Breast epithelium (tissue), 4 donors: ENCODE measurements at regions not wholly inside any gene's neighbourhood (a gene's known extent, or its start where the extent isn't known, plus 50 kb on each side); places are given as distances from the start of the nearest gene placed in this dataset.

Experiments used
- DNase-seq, 2 donors: peaks; one replicate each; pipeline ENCODE4 v3.0.0-alpha.2; 2019; ENCODE audit warnings: low spot score in 2 of 2
- H3K27ac ChIP-seq, 2 donors: fragments of 200-600 bp; sonication (generic) in 1 of 2; one replicate each; pipeline ENCODE4 v1.5.1; 2016 to 2019; ENCODE audit warnings: mild to moderate bottlenecking in 1 of 2
- H3K27me3 ChIP-seq, 2 donors: fragments of 200-600 bp; sonication (generic) in 1 of 2; one replicate each; pipeline versions ENCODE4 v1.5.1 to v1.6.0; 2017 to 2019; ENCODE audit warnings: control low read depth in 1 of 2, mild to moderate bottlenecking in 1 of 2
- H3K36me3 ChIP-seq: fragments of 200-600 bp; one replicate; pipeline ENCODE4 v1.5.1; 2019
- H3K4me1 ChIP-seq, 2 donors: fragments of 200-600 bp; sonication (generic); one replicate each; pipeline ENCODE4 v1.5.1; 2016 to 2019; ENCODE audit warnings: control low read depth in 1 of 2
- H3K4me3 ChIP-seq, 3 donors: fragments of 200-600 bp; sonication (generic); 1 replicate in 2 of 3; 2 replicates in 1 of 3; pipeline ENCODE4 v1.5.1; 2016 to 2019; ENCODE audit warnings: mild to moderate bottlenecking in 3 of 3, moderate library complexity in 2 of 3
- H3K9me3 ChIP-seq, 2 donors: fragments of 200-600 bp; sonication (generic) in 1 of 2; one replicate each; pipeline ENCODE4 v1.5.1; 2016 to 2019; ENCODE audit warnings: control low read depth in 1 of 2
- CTCF ChIP-seq, 3 donors: fragments of 450-650 bp; IDR thresholded peaks; one replicate each; pipeline ENCODE4 v1.5.1; 2016 to 2017; ENCODE audit warnings: antibody characterized with exemption in 3 of 3, mild to moderate bottlenecking in 3 of 3, moderate library complexity in 3 of 3
- POLR2A ChIP-seq: fragments of 450-650 bp; IDR thresholded peaks from one replicate; pipeline ENCODE4 v1.6.1; 2016; ENCODE audit warnings: antibody characterized with exemption, mild to moderate bottlenecking, moderate library complexity
- POLR2AphosphoS5 ChIP-seq, 3 donors: sonication (generic); formaldehyde crosslinking; IDR thresholded peaks; one replicate each; pipeline ENCODE4 v1.6.1; 2017; ENCODE audit warnings: antibody characterized with exemption in 3 of 3
- intact Hi-C: fragments of 100-400 bp; cut with DNase I; formaldehyde crosslinking; loops from one replicate; pipeline ENCODE4 v1.15.1; 2023; ENCODE audit warnings: low total_unique reads

- Histone ChIP-seq H3K9me3 (no peaks in the 10 kb centered on the region), H3K4me3 (no peak overlapping the region), H3K27ac (no peak overlapping the region), H3K4me1 (no peaks in the 10 kb centered on the region), H3K27me3 (no peaks in the 10 kb centered on the region), H3K36me3 (no peaks in the 10 kb centered on the region)
- DNase-seq: no peak
- TF ChIP-seq POLR2A: no peak
- no peak for TF ChIP-seq CTCF (IDR thresholded peaks at IDR 0.05)
- no peak for TF ChIP-seq POLR2AphosphoS5 (IDR thresholded peaks at IDR 0.05)
- intact Hi-C loops: loop anchor here (5.0 kb wide), 1 partner anchor 1934 kb away; no protein-coding TSS in a partner anchor
Measured at GRCh38 chr6:2596222-2596621, 154.5 kb downstream of the MYLK4 start.

- no peaks in the 10 kb centered on the region for H3K4me1 ChIP-seq
- H3K4me3 ChIP-seq: no peak overlapping the region
- intact Hi-C loops: loop anchor here (5.0 kb wide), 1 partner anchor 1933 kb away; no protein-coding TSS in a partner anchor
- DNase-seq: no peak
- no peaks in the 10 kb centered on the region for H3K36me3 ChIP-seq
- H3K27ac ChIP-seq: no peak overlapping the region
- TF ChIP-seq POLR2A (no peak), CTCF (IDR thresholded peaks at IDR 0.05) (no peak), POLR2AphosphoS5 (IDR thresholded peaks at IDR 0.05) (no peak)
- H3K27me3 ChIP-seq: no peaks in the 10 kb centered on the region
- H3K9me3 ChIP-seq: no peaks in the 10 kb centered on the region
Measured at GRCh38 chr6:2594868-2595267, 155.9 kb downstream of the MYLK4 start.

- TF ChIP-seq POLR2A (no peak), CTCF (IDR thresholded peaks at IDR 0.05) (no peak), POLR2AphosphoS5 (IDR thresholded peaks at IDR 0.05) (no peak)
Measured at GRCh38 chr6:2593167-2593566, 157.6 kb downstream of the MYLK4 start.

GRCh38 chr6:2589171-2589661, 161.5 kb downstream of the MYLK4 start:
- Histone ChIP-seq H3K4me1 (no peaks in the 10 kb centered on the region), H3K9me3 (peaks cover 0 to 10% of the 10 kb centered on the region in 2 donors), H3K27ac (peak overlapping the region in 1 of 2 donors; percentile 43), H3K36me3 (no peaks in the 10 kb centered on the region), H3K27me3 (no peaks in the 10 kb centered on the region), H3K4me3 (no peak overlapping the region)
- intact Hi-C loops: no loop called here
- DNase-seq: no peak
- TF ChIP-seq POLR2A (no peak), POLR2AphosphoS5 (IDR thresholded peaks at IDR 0.05) (no peak), CTCF (IDR thresholded peaks at IDR 0.05) (no peak)

More at GRCh38 chr6:2593167-2593566, 157.6 kb downstream of the MYLK4 start:
- Histone ChIP-seq H3K36me3 (no peaks in the 10 kb centered on the region), H3K27ac (no peak overlapping the region), H3K4me1 (no peaks in the 10 kb centered on the region), H3K4me3 (no peak overlapping the region), H3K9me3 (peaks cover 0 to 7% of the 10 kb centered on the region in 2 donors), H3K27me3 (no peaks in the 10 kb centered on the region)
- intact Hi-C loops: no loop called here
- no peak for DNase-seq

- H3K27ac ChIP-seq: no peak overlapping the region
- H3K4me3 ChIP-seq: no peak overlapping the region
- no peaks in the 10 kb centered on the region for H3K36me3 ChIP-seq
- peaks cover 0 to 7% of the 10 kb centered on the region in 2 donors for H3K9me3 ChIP-seq
- H3K27me3 ChIP-seq: no peaks in the 10 kb centered on the region
- intact Hi-C loops: no loop called here
- no peaks in the 10 kb centered on the region for H3K4me1 ChIP-seq
- no peak for DNase-seq
- TF ChIP-seq POLR2A: no peak
- no peak for TF ChIP-seq CTCF (IDR thresholded peaks at IDR 0.05)
- no peak for TF ChIP-seq POLR2AphosphoS5 (IDR thresholded peaks at IDR 0.05)
Measured at GRCh38 chr6:2583459-2583858, 167.3 kb downstream of the MYLK4 start.
